ENCODE measurements at regions not wholly inside any gene's neighbourhood (a gene's known extent, or its start where the extent isn't known, plus 50 kb on each side); places are given as distances from the start of the nearest gene placed in this dataset.

GRCh38 chr7:109256762-109257560 lies 687.3 kb downstream of the DNAJB9 start:
- H3K4me3 ChIP-seq, result no peak overlapping the region
- H3K27me3 ChIP-seq, result no peaks in the 10 kb centered on the region

GRCh38 chr7:109259151-109259550 lies 689.5 kb downstream of the DNAJB9 start:
- no peaks in the 10 kb centered on the region for H3K36me3 ChIP-seq
- H3K27me3 ChIP-seq, result no peaks in the 10 kb centered on the region
- no peak for DNase-seq
- H3K4me3 ChIP-seq, result no peak overlapping the region
- no peaks in the 10 kb centered on the region for H3K9me3 ChIP-seq

More at GRCh38 chr7:109256762-109257560, 687.3 kb downstream of the DNAJB9 start:
- Histone ChIP-seq H3K36me3 (no peaks in the 10 kb centered on the region), H3K9me3 (no peaks in the 10 kb centered on the region)
- no peak for DNase-seq

GRCh38 chr7:109261781-109262180 lies 692.1 kb downstream of the DNAJB9 start:
- H3K9me3 ChIP-seq, result no peaks in the 10 kb centered on the region
- H3K4me3 ChIP-seq, result no peak overlapping the region
- no peaks in the 10 kb centered on the region for H3K36me3 ChIP-seq
- no peak for DNase-seq
- H3K27me3 ChIP-seq, result no peaks in the 10 kb centered on the region

GRCh38 chr7:109266610-109267009 lies 696.9 kb downstream of the DNAJB9 start:
- no peaks in the 10 kb centered on the region for H3K9me3 ChIP-seq

GRCh38 chr7:109276348-109276747 lies 706.7 kb downstream of the DNAJB9 start:
- no peaks in the 10 kb centered on the region for H3K9me3 ChIP-seq
- H3K4me3 ChIP-seq, result no peak overlapping the region
- H3K36me3 ChIP-seq, result no peaks in the 10 kb centered on the region
- no peak for DNase-seq
- no peaks in the 10 kb centered on the region for H3K27me3 ChIP-seq

More at GRCh38 chr7:109266610-109267009, 696.9 kb downstream of the DNAJB9 start:
- no peaks in the 10 kb centered on the region for H3K36me3 ChIP-seq
- no peaks in the 10 kb centered on the region for H3K27me3 ChIP-seq
- no peak for DNase-seq
- no peak overlapping the region for H3K4me3 ChIP-seq

GRCh38 chr7:109282726-109283125 lies 713.1 kb downstream of the DNAJB9 start:
- Histone ChIP-seq H3K9me3 (no peaks in the 10 kb centered on the region), H3K27me3 (no peaks in the 10 kb centered on the region), H3K36me3 (no peaks in the 10 kb centered on the region), H3K4me3 (no peak overlapping the region)
- DNase-seq, result no peak

GRCh38 chr7:109284943-109285342 lies 715.3 kb downstream of the DNAJB9 start:
- no peaks in the 10 kb centered on the region for H3K36me3 ChIP-seq
- no peaks in the 10 kb centered on the region for H3K9me3 ChIP-seq
- no peak for DNase-seq
- no peak overlapping the region for H3K4me3 ChIP-seq
- H3K27me3 ChIP-seq, result no peaks in the 10 kb centered on the region

- Histone ChIP-seq H3K27me3 (no peaks in the 10 kb centered on the region), H3K9me3 (no peaks in the 10 kb centered on the region), H3K4me3 (no peak overlapping the region), H3K36me3 (no peaks in the 10 kb centered on the region)
- no peak for DNase-seq
Observed at GRCh38 chr7:109295158-109295557, 725.5 kb downstream of the DNAJB9 start.

GRCh38 chr7:109308816-109309215 lies 739.1 kb downstream of the DNAJB9 start:
- no peaks in the 10 kb centered on the region for H3K36me3 ChIP-seq
- DNase-seq, result no peak
- no peaks in the 10 kb centered on the region for H3K9me3 ChIP-seq
- no peak overlapping the region for H3K4me3 ChIP-seq
- H3K27me3 ChIP-seq, result no peaks in the 10 kb centered on the region

- Histone ChIP-seq H3K4me3 (no peak overlapping the region), H3K27me3 (no peaks in the 10 kb centered on the region), H3K9me3 (no peaks in the 10 kb centered on the region), H3K36me3 (no peaks in the 10 kb centered on the region)
- DNase-seq, result no peak
Observed at GRCh38 chr7:109309790-109310189, 740.1 kb downstream of the DNAJB9 start.

GRCh38 chr7:109318136-109318535 lies 748.5 kb downstream of the DNAJB9 start:
- Histone ChIP-seq H3K4me3 (no peak overlapping the region), H3K36me3 (no peaks in the 10 kb centered on the region)
- no peak for DNase-seq

GRCh38 chr7:109322833-109323232 lies 753.2 kb downstream of the DNAJB9 start:
- Histone ChIP-seq H3K4me3 (no peak overlapping the region), H3K27me3 (no peaks in the 10 kb centered on the region), H3K36me3 (no peaks in the 10 kb centered on the region), H3K9me3 (no peaks in the 10 kb centered on the region)
- no peak for DNase-seq

More at GRCh38 chr7:109318136-109318535, 748.5 kb downstream of the DNAJB9 start:
- Histone ChIP-seq H3K27me3 (no peaks in the 10 kb centered on the region), H3K9me3 (no peaks in the 10 kb centered on the region)

GRCh38 chr7:109331423-109331822 lies 761.7 kb downstream of the DNAJB9 start:
- Histone ChIP-seq H3K36me3 (no peaks in the 10 kb centered on the region), H3K4me3 (no peak overlapping the region), H3K27me3 (no peaks in the 10 kb centered on the region), H3K9me3 (no peaks in the 10 kb centered on the region)
- no peak for DNase-seq

GRCh38 chr7:109335951-109336350 lies 766.3 kb downstream of the DNAJB9 start:
- Histone ChIP-seq H3K36me3 (no peaks in the 10 kb centered on the region), H3K4me3 (no peak overlapping the region), H3K9me3 (no peaks in the 10 kb centered on the region), H3K27me3 (no peaks in the 10 kb centered on the region)
- DNase-seq, result no peak

- Histone ChIP-seq H3K36me3 (no peaks in the 10 kb centered on the region), H3K9me3 (no peaks in the 10 kb centered on the region), H3K27me3 (no peaks in the 10 kb centered on the region), H3K4me3 (no peak overlapping the region)
- DNase-seq, result no peak
Observed at GRCh38 chr7:109336531-109336930, 766.9 kb downstream of the DNAJB9 start.

GRCh38 chr7:109343678-109344077 lies 774.0 kb downstream of the DNAJB9 start:
- no peaks in the 10 kb centered on the region for H3K36me3 ChIP-seq
- H3K4me3 ChIP-seq, result no peak overlapping the region
- no peak for DNase-seq
- no peaks in the 10 kb centered on the region for H3K27me3 ChIP-seq
- H3K9me3 ChIP-seq, result no peaks in the 10 kb centered on the region

- H3K27me3 ChIP-seq, result no peaks in the 10 kb centered on the region
- DNase-seq, result no peak
- H3K4me3 ChIP-seq, result no peak overlapping the region
- no peaks in the 10 kb centered on the region for H3K36me3 ChIP-seq
- H3K9me3 ChIP-seq, result no peaks in the 10 kb centered on the region
Observed at GRCh38 chr7:109351493-109351892, 781.8 kb downstream of the DNAJB9 start.

GRCh38 chr7:109354000-109354399 lies 784.3 kb downstream of the DNAJB9 start:
- H3K9me3 ChIP-seq, result no peaks in the 10 kb centered on the region
- no peaks in the 10 kb centered on the region for H3K36me3 ChIP-seq
- H3K27me3 ChIP-seq, result no peaks in the 10 kb centered on the region
- H3K4me3 ChIP-seq, result no peak overlapping the region
- DNase-seq, result no peak
